HEK293T (cell line): ENCODE measurements at regions not wholly inside any gene's neighbourhood (a gene's known extent, or its start where the extent isn't known, plus 50 kb on each side); places are given as distances from the start of the nearest gene placed in this dataset.

Source experiments
- CTCF ChIA-PET: fragments of 350-600 bp; formaldehyde crosslinking; extraction: SDS; loops from one replicate; lab custom pipeline; 2021; ENCODE audit warnings: antibody characterized with exemption, inconsistent platforms; lab: Yijun Ruan, JAX
- POLR2A ChIA-PET: fragments of 350-600 bp; formaldehyde crosslinking; extraction: SDS; loops from one replicate; lab custom pipeline; 2020; ENCODE audit warnings: antibody characterized with exemption, inconsistent platforms; lab: Yijun Ruan, JAX
- DNase-seq: peaks from one replicate; pipeline ENCODE4 v3.0.0; 2012; ENCODE audit warnings: mixed read lengths; ENCODE audit errors: extremely low spot score
- ARNT ChIP-seq: fragments of 450-650 bp; IDR thresholded peaks from 2 replicates; pipeline ENCODE4 v1.6.1; 2017; ENCODE audit warnings: mild to moderate bottlenecking
- BHLHE40 ChIP-seq: fragments of 450-650 bp; IDR thresholded peaks from 2 replicates; pipeline ENCODE4 v1.6.1; 2016; ENCODE audit warnings: mild to moderate bottlenecking, moderate library complexity, borderline replicate concordance
- CTBP1 ChIP-seq: fragments of 450-650 bp; IDR thresholded peaks from 2 replicates; pipeline ENCODE4 v1.6.1; 2016; ENCODE audit warnings: borderline replicate concordance
- ELF4 ChIP-seq: fragments of 450-650 bp; IDR thresholded peaks from 2 replicates; pipeline ENCODE4 v1.6.1; 2017; ENCODE audit warnings: antibody characterized with exemption
- FOXA1 ChIP-seq: fragments of 450-650 bp; IDR thresholded peaks from 2 replicates; pipeline ENCODE4 v1.6.1; 2016; ENCODE audit warnings: mild to moderate bottlenecking
- FOXK2 ChIP-seq: fragments of 450-650 bp; IDR thresholded peaks from 2 replicates; pipeline ENCODE4 v1.6.1; 2016; ENCODE audit warnings: mild to moderate bottlenecking
- FOXM1 ChIP-seq: fragments of 450-650 bp; IDR thresholded peaks from 2 replicates; pipeline ENCODE4 v1.6.1; 2017; ENCODE audit warnings: mild to moderate bottlenecking, borderline replicate concordance
- HDGF ChIP-seq: fragments of 450-650 bp; IDR thresholded peaks from 2 replicates; pipeline ENCODE4 v1.6.1; 2017; ENCODE audit warnings: antibody characterized with exemption, borderline replicate concordance
- L3MBTL2 ChIP-seq: fragments of 450-650 bp; conservative IDR thresholded peaks from 2 replicates; pipeline ENCODE4 v1.6.1; 2016; ENCODE audit warnings: mild to moderate bottlenecking
- LEF1 ChIP-seq: fragments of 450-650 bp; IDR thresholded peaks from 2 replicates; pipeline ENCODE4 v1.6.1; 2017; ENCODE audit warnings: mild to moderate bottlenecking, borderline replicate concordance
- NFRKB ChIP-seq: fragments of 450-650 bp; IDR thresholded peaks from 2 replicates; pipeline ENCODE4 v1.6.1; 2016; ENCODE audit warnings: mild to moderate bottlenecking, moderate library complexity
- PKNOX1 ChIP-seq: fragments of 450-650 bp; IDR thresholded peaks from 2 replicates; pipeline ENCODE4 v1.6.1; 2016
- SP1 ChIP-seq: fragments of 450-650 bp; IDR thresholded peaks from 2 replicates; pipeline ENCODE4 v1.6.1; 2017
- SUZ12 ChIP-seq: fragments of 450-650 bp; IDR thresholded peaks from 2 replicates; pipeline ENCODE4 v1.6.1; 2016; ENCODE audit warnings: mild to moderate bottlenecking
- TARDBP ChIP-seq: fragments of 450-650 bp; IDR thresholded peaks from 2 replicates; pipeline ENCODE4 v1.6.1; 2016
- ZNF384 ChIP-seq: fragments of 450-650 bp; IDR thresholded peaks from 2 replicates; pipeline ENCODE4 v1.6.1; 2016

GRCh38 chr17:5669191-5669590 is 84.9 kb upstream of the NLRP1 start:
- ChIA-PET CTCF (interaction anchor here (0.7 kb wide), 1 partner anchor 53 kb away, joined by 3 read pairs; no protein-coding TSS in a partner anchor), POLR2A (no interaction called here)
- no peak for TF ChIP-seq ZNF384
- no peak for TF ChIP-seq HDGF
- no peak for TF ChIP-seq TARDBP
- TF ChIP-seq L3MBTL2, result no peak
- no peak for TF ChIP-seq BHLHE40
- TF ChIP-seq CTBP1, result no peak
- no peak for TF ChIP-seq PKNOX1
- no peak for TF ChIP-seq LEF1
- no peak for TF ChIP-seq SP1
- TF ChIP-seq NFRKB, result no peak
- TF ChIP-seq FOXK2, result no peak
- TF ChIP-seq SUZ12, result no peak
- TF ChIP-seq FOXM1, result no peak
- no peak for TF ChIP-seq ARNT
- DNase-seq, result no peak

GRCh38 chr17:5672141-5672540 is 87.8 kb upstream of the NLRP1 start:
- POLR2A ChIA-PET, result no interaction called here
- TF ChIP-seq SP1 (no peak), BHLHE40 (no peak), ELF4 (no peak), FOXK2 (no peak), HDGF (no peak), ZNF384 (no peak), SUZ12 (no peak), FOXM1 (no peak), PKNOX1 (no peak), L3MBTL2 (no peak), FOXA1 (no peak), NFRKB (no peak), LEF1 (no peak)
- no peak for DNase-seq
- CTCF ChIA-PET, result no interaction called here

- no peak for DNase-seq
- ChIA-PET POLR2A (no interaction called here), CTCF (no interaction called here)
- TF ChIP-seq NFRKB, result no peak
- TF ChIP-seq FOXM1, result no peak
- no peak for TF ChIP-seq LEF1
- TF ChIP-seq FOXK2, result no peak
- TF ChIP-seq FOXA1, result no peak
- no peak for TF ChIP-seq CTBP1
- TF ChIP-seq SUZ12, result no peak
- TF ChIP-seq PKNOX1, result no peak
- TF ChIP-seq ZNF384, result no peak
- no peak for TF ChIP-seq SP1
- no peak for TF ChIP-seq HDGF
- TF ChIP-seq ARNT, result no peak
- TF ChIP-seq BHLHE40, result no peak
- no peak for TF ChIP-seq TARDBP
- TF ChIP-seq ELF4, result no peak
- no peak for TF ChIP-seq L3MBTL2
These were observed 88.6 kb upstream of the NLRP1 start for GRCh38 chr17:5672815-5673430.

GRCh38 chr17:5675625-5676421 is 91.5 kb upstream of the NLRP1 start:
- CTCF ChIA-PET, result interaction anchor here (1.0 to 1.4 kb wide), 2 partner anchors 30 to 31 kb away, joined by 4 read pairs; no protein-coding TSS in a partner anchor
- POLR2A ChIA-PET, result no interaction called here
- TF ChIP-seq FOXA1 (no peak), FOXK2 (no peak), PKNOX1 (no peak), L3MBTL2 (no peak), CTBP1 (no peak), LEF1 (no peak), BHLHE40 (no peak), ELF4 (no peak), HDGF (no peak), ARNT (no peak), SP1 (no peak), ZNF384 (no peak), TARDBP (no peak), FOXM1 (no peak), SUZ12 (no peak)

GRCh38 chr17:5677620-5678019 is 93.3 kb upstream of the NLRP1 start:
- POLR2A ChIA-PET, result no interaction called here
- CTCF ChIA-PET, result no interaction called here
- TF ChIP-seq FOXM1 (no peak), NFRKB (no peak), ELF4 (no peak), ZNF384 (no peak), SUZ12 (no peak), HDGF (no peak), LEF1 (no peak), TARDBP (no peak), FOXA1 (no peak), PKNOX1 (no peak)

More at GRCh38 chr17:5675625-5676421, 91.5 kb upstream of the NLRP1 start:
- DNase-seq, result no peak

More at GRCh38 chr17:5677620-5678019, 93.3 kb upstream of the NLRP1 start:
- DNase-seq, result no peak
